ENCODE measurements at regions not wholly inside any gene's neighbourhood (a gene's known extent, or its start where the extent isn't known, plus 50 kb on each side); places are given as distances from the start of the nearest gene placed in this dataset.

DNA sequence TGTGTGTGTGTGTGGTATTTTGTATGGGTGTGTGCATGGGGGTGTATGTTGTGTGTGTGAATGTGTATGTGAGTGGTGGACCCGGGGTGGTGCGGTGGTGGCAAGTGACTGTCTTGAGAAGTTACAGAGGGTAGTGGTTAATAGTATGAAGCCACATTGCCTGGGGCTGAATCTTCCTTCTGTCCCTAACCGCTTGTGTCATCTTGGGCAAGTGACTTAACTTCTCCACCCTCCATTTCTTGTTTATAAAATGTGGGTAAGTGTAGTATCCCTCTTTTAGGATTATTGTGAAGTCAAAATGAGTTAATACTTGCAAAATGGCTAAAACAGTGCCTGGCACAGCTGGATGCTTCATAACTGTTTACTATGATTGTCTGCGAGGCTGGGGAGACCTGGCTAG, 63.5 kb downstream of the MYCN start:
- Histone ChIP-seq H3K4me1 (replicated peaks in 1 of 2) (no peaks in the 10 kb centered on the region), H3K27ac (no peak overlapping the region), H3K9me3 (replicated peaks in 1 of 3) (no peaks in the 10 kb centered on the region), H3K27me3 (no peaks in the 10 kb centered on the region), H3K4me3 (no peak overlapping the region), H3K36me3 (replicated peaks in 1 of 2) (no peaks in the 10 kb centered on the region)
- TF ChIP-seq POLR2A (IDR thresholded peaks at IDR 0.05): no peak
- TF ChIP-seq, protein P1, sequence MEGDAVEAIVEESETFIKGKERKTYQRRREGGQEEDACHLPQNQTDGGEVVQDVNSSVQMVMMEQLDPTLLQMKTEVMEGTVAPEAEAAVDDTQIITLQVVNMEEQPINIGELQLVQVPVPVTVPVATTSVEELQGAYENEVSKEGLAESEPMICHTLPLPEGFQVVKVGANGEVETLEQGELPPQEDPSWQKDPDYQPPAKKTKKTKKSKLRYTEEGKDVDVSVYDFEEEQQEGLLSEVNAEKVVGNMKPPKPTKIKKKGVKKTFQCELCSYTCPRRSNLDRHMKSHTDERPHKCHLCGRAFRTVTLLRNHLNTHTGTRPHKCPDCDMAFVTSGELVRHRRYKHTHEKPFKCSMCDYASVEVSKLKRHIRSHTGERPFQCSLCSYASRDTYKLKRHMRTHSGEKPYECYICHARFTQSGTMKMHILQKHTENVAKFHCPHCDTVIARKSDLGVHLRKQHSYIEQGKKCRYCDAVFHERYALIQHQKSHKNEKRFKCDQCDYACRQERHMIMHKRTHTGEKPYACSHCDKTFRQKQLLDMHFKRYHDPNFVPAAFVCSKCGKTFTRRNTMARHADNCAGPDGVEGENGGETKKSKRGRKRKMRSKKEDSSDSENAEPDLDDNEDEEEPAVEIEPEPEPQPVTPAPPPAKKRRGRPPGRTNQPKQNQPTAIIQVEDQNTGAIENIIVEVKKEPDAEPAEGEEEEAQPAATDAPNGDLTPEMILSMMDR (IDR thresholded peaks at IDR 0.05): no peak
- no peak for DNase-seq
- intact Hi-C loops (cut with DNase I): no loop called here
- 77 to 93% (median 85%) methylated on average over 4 of the region's 4 CpGs for whole genome bisulfite sequencing, 4 donors

DNA sequence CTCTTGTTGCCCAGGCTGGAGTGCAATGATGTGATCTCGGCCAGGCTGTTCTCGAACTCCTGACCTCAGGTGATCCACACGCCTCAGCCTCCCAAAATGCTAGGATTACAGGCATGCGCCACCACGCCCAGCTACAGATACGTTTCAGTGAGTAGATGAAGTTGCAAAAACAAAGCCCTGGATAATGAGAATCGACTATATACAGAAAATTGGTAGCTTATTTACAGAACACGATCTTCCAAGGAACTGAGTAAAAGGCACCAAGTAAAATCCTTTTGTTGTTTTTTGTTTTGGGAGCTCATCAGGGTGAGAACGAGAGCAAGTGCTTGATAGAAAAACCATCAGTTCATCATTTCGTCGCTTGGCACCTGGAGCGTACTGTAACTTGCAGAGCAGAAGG, 62.8 kb downstream of the MYCN start:
- WGBS, 4 donors: 80 to 88% (median 86%) methylated on average over 12 of the region's 12 CpGs
- Histone ChIP-seq H3K4me1 (replicated peaks in 1 of 2) (no peaks in the 10 kb centered on the region), H3K36me3 (replicated peaks in 1 of 2) (no peaks in the 10 kb centered on the region), H3K27ac (no peak overlapping the region), H3K9me3 (replicated peaks in 1 of 3) (no peaks in the 10 kb centered on the region), H3K27me3 (no peaks in the 10 kb centered on the region), H3K4me3 (no peak overlapping the region)
- no peak for DNase-seq
- TF ChIP-seq, protein P1 (IDR thresholded peaks at IDR 0.05): no peak
- TF ChIP-seq POLR2A (IDR thresholded peaks at IDR 0.05): no peak
- intact Hi-C loops (cut with DNase I): no loop called here

DNA sequence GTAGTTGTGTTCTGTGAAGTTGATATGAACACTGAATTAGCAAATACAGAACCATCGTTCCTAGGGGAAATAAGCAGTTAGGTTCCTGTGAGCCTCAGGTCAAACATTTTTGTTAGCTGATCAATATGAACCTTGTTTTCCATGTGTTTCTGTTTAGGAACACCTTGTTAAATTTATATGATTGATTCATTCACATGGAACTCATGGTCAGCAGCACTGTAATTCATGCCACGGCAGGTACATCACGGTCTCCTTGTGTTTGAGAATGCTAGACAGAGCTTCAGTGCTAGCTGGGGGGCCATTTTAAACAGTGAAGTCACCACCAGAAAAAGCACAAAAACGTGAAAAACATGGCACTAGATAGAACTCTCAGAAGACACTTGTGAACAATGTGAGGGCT, 62.2 kb downstream of the MYCN start:
- no peak for TF ChIP-seq POLR2A (IDR thresholded peaks at IDR 0.05)
- TF ChIP-seq, protein P1 (IDR thresholded peaks at IDR 0.05): no peak
- 80 to 89% (median 86%) methylated on average over 4 of the region's 4 CpGs for WGBS, 4 donors
- DNase-seq: no peak

DNA sequence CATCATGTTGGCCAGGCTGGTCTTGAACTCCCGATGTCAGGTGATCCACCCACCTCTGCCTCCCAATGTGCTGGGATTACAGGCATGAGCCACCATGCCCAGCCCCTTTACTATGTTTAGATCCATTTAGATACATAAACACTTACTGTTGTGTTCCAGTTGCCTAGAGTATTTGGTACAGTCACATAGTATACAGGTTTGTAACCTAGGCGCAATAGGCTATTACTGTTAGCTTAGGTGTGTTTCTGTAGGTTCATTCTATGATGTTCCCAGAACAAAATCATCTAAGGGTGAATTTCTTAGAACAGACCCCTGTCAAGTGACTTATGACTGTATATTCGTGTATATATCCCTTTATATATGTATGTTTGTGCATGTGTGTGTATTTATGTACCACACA, 61.8 kb downstream of the MYCN start:
- DNase-seq: no peak
- intact Hi-C loops (cut with DNase I): no loop called here

More for the DNA sequence above, 62.2 kb downstream of the MYCN start:
- Histone ChIP-seq H3K4me3 (no peak overlapping the region), H3K27me3 (no peaks in the 10 kb centered on the region), H3K9me3 (replicated peaks in 1 of 3) (no peaks in the 10 kb centered on the region), H3K36me3 (replicated peaks in 1 of 2) (no peaks in the 10 kb centered on the region), H3K4me1 (replicated peaks in 1 of 2) (no peaks in the 10 kb centered on the region), H3K27ac (no peak overlapping the region)
- intact Hi-C loops (cut with DNase I): no loop called here

More for the DNA sequence above, 61.8 kb downstream of the MYCN start:
- 76 to 93% (median 87%) methylated on average over 2 to 3 of the region's 3 CpGs for WGBS, 4 donors
- Histone ChIP-seq H3K4me3 (no peak overlapping the region), H3K27ac (no peak overlapping the region), H3K36me3 (replicated peaks in 1 of 2) (no peaks in the 10 kb centered on the region), H3K9me3 (replicated peaks in 1 of 3) (no peaks in the 10 kb centered on the region), H3K4me1 (replicated peaks in 1 of 2) (no peaks in the 10 kb centered on the region), H3K27me3 (no peaks in the 10 kb centered on the region)
- TF ChIP-seq, protein P1 (IDR thresholded peaks at IDR 0.05): no peak
- TF ChIP-seq POLR2A (IDR thresholded peaks at IDR 0.05): no peak
